ENCODE measurements at regions not wholly inside any gene's neighbourhood (a gene's known extent, or its start where the extent isn't known, plus 50 kb on each side); places are given as distances from the start of the nearest gene placed in this dataset.
"Not testable (repeated sequence)": the region's sequence is repeated elsewhere in the genome, so short reads cannot be mapped to it uniquely, and the experiment has no call there.

DNA sequence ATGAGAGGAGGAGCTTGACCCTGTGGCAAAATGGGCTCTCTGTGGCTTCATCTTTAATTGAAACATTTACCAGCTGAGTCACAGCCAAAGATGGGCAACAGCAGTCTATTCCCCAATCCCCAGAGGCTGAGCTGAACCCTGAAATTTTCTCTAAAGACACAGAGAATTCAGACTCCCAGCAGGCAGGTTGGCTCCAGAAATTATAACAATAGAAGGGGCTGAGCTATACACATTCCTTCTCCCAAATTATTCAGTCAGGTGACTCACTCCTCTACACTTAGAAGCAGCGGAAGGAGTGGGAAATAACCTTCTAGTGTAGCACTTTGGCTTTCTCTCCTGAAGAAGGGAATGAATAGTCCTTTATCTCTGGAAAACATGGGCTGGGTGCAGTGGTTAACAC lies 264.3 kb upstream of the ARHGEF26 start:
- DNase-seq = no peak

DNA sequence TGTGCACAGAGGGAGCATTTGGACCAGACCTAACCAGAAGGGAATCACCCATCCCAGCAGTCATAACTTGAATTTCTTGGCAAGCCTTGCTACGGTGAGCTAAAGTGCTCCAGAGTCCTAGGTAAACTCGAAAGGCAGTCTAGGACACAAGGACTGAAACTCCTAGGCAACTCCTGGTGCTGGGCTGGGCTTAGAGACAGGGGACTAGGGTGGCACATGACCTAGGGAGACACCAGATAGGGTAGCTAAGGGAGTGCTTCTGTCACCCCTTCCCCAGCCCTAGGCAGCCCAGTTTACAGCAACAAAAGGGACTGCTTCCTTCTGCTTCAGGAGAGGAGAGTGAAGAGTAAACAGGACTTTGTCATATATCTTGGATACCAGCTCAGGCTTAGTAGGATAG lies 256.4 kb upstream of the ARHGEF26 start:
- DNase-seq = no peak

DNA sequence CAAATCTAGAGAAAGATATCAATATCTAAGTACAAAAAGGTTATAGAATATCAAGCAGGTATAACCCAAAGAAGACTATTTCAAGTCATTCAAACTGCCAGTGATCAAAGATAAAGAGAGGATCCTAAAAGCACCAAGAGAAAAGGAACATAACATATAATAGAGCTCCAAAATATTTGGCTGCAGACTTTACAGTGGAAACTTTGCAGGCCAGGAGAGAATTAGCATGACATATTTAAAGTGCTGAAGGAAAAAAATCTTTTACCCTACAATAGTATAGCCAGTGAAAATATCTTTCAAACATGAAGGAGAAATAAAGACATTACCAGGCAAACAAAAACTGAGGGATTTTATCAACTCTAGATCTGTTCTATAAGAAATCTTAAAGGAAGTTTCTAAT lies 254.3 kb upstream of the ARHGEF26 start:
- no peak for DNase-seq

DNA sequence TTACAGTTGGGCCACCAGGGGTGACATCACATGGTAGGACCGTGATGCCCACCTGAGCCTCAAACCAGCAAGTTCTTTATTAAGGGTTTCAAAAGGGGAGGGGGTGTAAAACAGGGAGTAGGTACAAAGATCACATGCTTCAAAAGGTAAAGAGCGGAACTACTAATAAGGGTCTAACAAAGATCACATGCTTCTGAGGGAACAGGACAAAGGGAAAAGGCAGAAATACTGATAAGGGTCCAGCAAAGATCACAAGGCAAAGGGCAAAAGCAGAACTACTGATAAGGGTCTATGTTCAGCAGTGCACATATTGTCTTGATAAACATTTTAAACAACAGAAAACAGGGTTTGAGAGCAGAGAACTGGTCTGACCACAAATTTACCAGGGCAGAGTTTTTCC lies 246.8 kb upstream of the ARHGEF26 start:
- not testable (repeated sequence) for DNase-seq

DNA sequence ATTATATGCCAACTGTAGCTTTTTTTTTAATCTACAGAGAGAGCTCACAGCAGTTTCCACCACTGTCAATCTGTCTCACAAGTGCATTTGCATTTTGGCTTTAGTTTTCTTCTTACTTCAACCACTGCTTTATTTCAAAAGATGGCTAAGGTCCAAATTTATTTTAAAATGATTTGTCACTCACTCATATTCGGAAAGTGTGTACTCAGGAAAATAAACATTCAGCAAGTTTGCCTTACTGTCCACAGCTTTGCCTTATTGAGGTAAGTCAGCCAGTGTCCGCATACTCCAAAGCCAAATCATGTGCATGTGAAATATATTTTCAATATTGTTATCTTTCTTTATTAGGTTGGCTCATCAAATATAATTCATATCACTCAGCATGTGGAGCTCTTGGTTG lies 240.7 kb upstream of the ARHGEF26 start:
- no peak for DNase-seq

DNA sequence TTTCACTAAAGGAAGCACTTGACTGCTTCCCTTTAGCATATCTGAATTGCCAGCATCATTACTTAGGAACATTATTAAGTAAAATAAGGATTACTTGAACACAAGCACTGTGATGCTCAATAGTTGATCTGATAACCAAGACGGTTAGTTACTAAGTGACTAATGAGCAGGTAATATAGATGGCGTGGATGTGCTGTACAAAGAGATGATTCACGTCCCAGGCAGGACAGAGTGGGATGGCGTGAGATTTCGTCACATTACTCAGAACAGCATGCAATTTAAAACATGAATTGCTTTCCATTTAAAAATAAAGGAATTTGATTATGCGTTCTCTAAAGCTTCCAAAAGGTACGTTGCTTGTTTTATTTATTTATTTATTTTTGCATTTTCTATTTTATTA lies 240.0 kb upstream of the ARHGEF26 start:
- DNase-seq = no peak

DNA sequence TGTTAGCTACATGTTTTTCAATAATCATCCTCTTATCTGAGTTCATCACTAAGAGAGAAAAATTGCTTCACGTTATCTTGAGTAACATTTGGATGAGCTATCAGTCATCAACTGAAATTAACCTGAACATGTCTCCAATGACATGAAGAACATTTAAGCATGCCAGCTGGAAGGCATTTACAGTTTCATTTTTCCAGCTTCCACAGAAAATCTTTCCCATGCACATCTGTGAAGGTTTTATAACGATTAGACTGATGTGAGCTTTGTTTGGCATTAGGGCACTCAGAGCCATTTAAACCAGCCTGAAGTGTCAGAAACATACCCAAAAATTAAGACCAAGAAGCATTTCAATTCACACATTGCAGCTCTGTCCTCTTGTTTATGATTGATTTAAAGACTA lies 235.8 kb upstream of the ARHGEF26 start:
- no peak for DNase-seq

DNA sequence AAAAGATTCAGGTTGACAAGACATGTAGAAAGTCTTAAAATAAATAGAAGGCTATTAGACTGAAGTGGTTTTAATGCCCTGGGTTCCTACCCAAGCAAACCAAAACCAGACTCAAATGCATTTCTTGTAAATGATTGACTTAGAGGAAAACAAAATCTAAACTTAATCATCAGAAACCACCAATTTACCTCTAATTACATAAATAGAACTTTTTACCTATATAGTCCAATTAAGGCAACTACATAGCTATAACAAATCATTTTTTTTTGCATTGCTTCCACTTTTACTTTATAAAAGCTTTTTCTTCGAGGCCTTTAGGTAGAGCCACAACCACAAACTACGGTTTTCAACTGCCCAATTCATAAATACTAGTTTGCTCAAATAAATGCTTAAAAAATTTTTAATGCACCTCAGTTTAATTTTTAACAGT lies 231.3 kb upstream of the ARHGEF26 start:
- no peak for DNase-seq

DNA sequence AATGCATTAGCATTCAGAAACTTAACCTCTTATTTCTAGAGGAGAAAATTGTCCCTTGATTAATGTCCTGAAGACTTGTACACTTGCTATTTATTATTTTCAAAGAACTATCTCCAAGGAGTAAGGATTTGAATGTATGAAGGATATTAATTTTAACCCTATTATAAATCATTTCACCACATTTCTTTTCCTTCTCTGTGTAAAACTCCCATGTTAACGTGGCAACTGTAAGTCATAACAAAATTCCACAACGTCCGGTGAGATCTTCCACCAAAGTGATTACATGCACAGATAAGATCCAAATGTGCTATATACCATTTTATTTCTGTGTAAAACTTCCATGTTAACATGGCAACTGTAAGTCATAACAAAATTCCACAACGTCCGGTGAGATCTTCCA lies 229.1 kb upstream of the ARHGEF26 start:
- no peak for DNase-seq

DNA sequence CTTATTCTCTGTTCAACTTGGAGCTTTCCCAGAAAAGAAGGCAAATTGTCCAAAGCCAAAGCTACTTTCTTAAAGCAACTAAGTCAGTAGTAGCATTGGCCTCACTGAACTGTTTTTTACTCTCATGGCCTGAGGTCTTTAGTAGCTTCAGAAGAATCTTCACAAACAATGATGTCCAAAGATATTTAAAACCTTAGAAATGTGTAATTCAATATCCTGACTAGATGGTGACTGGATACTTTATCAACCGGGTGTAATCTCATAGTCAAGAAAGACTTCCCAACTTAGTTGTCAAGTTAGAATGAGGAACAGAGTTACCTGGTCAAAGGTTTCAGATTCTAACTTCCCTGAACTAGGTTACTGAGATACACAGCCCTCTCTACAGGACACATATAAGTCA lies 226.3 kb upstream of the ARHGEF26 start:
- no peak for DNase-seq

DNA sequence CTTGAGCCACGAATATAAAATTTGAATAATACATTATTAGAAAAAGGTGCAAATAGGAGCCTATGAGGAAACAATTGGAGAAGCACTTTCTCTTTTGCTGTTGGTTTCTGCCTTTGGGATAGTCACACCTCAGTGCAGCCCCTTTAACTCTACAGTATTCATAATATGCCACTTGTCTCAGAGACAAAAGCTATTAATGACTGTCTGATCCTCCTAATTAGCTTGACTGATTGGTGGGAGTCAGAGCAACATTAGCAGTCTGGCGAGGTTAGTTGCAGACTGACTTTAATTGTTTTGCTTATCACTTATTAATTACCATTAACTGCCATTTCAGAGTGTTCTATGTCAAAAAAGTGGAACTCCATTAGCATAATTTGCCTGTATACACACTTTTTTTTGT lies 225.0 kb upstream of the ARHGEF26 start:
- no peak for DNase-seq

DNA sequence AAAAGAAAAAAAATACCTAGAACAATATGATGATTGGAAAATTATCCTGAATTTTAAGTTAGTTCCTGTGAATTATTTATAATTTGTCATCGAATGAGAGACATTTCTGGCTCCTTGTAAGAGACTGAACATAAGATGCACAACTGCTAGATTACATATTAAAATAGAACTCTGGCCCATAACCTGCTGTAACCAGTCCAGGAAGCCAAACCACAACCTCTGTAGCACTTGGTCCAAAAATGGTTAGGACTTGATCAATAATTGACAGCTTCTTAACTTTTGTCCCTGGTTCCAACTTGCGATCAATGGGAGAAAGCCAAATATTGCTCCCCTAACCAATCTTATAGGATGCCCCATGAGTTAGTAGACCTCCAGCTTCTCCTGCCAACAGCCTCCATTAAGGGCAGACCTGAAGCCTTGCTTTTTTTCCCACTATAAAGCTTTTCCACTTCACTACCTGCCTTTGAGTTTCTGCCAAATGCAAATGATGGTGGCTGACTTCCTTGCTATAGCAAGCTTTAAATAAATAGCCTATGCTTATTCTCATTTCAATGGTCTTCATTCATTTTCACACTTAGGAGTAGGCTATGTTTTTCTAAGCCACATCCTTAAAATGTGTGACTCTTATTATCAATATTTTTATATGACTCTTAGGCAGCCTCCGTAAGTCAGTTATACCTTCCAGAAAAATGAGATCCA lies 224.0 kb upstream of the ARHGEF26 start:
- no peak for DNase-seq

DNA sequence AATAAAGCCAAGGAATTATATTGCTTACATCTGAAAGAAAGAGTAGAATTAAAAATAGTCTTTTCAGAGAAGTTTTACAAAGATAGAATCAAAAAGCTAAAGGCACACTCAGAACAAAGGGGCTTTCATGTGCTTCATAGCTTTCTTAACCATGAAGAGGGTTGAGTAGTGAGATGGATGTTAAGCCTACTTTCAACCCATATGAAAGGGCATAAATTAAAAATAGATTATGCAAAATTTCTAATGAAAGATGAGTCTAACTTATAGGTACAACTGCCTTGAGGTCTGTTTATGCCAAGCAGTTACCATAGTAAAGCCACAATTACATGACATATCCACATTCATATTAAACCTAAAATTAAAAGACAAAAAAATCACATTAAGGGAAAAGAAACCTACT lies 223.3 kb upstream of the ARHGEF26 start:
- DNase-seq = no peak

DNA sequence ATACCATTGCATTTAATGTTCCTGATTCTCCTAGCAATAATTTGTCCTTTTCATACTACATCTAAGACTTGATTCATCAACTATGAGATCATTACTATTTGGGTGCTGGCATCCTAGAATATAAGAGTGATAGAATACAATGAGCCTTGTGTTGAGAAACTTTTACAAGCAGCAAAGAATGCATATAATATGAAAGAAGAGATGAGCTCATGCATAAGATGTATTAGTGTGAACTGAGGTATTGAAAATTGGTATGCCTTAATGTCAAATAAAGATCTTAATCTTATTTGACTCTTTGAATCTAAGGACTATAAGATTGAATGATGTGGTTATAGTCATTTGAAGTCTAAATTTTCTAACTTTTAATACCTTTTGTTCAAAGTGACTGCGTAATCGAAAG lies 220.0 kb upstream of the ARHGEF26 start:
- no peak for DNase-seq

DNA sequence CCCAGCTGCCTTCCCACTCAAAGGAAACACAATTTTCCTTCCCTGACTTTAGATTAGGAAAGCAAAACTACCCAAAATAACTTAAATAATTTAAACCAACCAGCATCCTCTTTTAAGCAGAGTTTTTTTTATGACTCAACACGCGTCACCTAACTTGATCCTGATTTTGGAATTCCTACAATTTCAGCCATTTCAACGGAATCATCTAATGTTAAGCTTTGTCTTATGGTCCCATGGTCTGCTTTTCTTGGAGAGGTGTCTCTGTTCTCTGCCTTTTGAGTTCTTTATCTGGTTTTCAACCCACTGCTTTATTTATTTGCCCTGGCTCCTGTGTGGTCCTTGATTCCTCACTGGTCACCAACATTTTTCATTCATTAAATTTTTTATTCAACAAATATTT lies 219.2 kb upstream of the ARHGEF26 start:
- DNase-seq = no peak

DNA sequence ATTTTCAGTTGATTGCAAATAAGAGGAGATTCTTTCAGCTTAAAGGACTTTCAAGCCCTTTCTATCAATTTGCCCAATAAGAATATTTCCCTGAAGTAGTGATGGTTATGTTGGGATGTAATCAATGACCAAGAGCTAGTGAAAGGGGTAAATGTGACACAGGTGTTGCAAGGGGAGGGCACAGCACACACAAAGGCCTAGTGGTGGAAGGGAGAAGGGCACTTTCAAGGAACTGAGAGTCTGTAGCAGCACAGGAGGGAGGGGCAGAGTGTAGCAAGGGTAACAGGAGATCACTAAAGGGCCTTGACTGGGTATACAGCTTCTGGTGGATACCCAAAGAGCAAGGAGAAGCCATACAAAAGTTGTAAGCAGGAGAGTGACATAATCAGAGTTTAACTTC lies 217.8 kb upstream of the ARHGEF26 start:
- no peak for DNase-seq

DNA sequence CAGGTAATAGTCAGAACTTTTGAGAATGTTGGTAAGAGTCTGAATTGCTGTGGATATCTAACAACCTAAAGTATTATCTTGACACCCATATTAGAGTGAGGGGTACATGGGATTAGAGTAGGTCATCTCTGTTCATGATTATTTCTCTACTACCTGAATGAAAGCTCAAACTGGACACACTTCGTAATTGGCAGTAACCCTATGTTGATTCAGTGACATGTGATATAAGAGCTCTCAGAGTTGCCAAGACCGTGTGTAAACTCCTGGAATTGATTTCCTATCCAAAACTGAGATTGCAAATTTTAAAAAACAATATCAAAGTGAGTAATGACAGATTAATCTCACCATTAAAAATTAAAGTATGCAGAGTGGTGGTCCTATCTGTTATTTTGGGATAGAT lies 214.8 kb upstream of the ARHGEF26 start:
- DNase-seq = no peak

DNA sequence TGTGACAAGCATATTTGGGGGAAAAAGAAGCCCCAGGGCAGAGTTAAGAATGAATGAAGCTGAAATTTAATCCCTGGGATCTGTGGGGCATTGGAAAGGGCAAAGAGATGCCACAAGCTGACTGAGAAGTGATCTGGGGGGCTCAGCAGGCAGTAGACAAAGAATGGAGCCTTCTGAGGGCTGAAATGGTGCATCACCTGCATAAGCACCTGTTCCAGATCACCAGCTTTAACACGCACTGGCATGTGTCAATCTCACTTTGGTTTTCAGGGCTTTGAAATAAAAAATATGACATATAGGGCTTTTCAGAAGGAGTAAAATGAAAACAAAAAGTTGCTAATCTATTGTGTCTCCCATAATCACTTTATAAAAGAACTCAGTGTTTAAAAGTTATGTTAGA lies 210.8 kb upstream of the ARHGEF26 start:
- DNase-seq = no peak

DNA sequence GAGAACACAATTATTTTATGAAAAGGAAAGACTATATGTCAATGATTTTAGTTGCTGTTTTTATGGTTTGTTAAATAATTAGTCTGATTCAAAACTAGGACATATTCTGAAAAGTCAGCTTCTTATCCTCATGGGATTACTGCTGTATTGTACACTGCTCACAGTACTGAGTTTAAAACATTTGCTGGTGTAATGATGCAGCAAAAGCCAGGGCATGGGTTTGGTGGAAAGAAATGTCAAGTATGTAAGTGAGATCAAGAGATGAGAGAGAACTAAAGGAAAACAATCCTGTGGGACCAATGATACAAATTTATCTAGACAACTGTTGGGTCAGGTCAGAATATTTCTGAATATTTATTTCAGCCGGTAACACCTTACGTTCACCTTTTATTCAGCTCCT lies 210.1 kb upstream of the ARHGEF26 start:
- no peak for DNase-seq

DNA sequence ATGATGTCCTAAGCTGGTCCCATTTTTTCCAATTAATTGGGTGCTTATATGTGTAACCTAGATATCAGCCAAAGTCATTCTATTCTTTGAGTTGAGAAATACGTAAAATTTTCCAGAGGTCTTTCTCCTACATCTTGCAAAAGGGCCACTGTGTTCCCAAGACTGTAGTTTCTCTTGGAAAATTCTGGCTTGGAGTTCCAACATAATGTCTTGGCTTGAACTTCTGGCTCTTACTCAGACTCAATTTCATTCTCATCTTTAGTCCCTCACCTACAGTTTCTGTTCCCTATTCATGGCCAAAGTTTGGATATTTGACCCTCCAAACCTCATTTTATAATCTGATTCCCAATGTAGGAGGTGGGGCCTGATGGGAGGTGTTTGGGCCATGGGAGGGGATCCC lies 201.4 kb upstream of the ARHGEF26 start:
- DNase-seq = no peak

DNA sequence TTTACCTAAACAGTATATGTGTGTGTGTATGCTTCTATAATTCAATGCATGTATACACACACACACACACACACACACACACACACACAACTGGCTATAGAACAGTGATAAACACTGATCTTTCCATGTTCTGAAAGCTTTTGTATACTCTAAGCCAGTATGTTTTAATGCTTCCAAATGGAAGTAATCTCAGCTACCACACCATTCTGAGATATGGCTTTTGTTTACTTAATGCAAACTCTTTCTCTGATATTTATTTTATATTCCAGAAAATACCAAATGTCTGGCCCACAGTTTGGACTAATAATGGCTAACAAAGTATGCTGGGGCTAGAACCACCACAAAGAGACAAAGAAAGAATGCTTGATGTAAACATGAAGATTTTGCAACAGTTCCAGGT lies 199.4 kb upstream of the ARHGEF26 start:
- no peak for DNase-seq

DNA sequence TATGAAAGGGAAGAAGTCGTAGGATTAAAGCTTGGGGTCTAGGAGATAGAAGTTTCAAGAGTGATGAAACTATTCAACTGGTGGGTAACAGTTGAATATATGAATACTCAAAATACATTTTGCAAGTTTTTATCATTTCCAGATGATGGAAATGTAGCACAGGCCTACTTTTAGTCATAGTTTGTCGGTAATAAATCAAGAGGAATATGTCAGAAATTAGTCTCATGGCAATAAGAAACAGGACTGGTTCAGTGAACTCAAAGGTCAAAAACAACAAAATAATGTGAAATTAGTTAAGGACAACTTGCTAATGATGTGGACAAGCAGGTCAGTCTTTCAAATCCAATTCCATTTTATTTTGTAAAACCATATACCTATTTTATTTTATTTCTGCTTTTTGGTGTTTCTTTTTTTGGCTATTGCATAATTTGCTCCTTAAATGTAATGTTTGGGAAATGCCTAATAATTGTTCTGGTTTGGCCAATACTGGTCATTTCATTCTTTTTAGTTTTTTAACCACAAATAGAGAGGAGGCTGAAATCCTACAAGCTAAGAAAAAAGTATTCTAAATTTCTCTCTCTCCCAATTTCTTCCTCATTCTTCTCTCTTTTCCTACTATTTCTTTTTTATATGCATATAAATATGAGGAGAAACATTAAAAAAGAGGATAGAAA lies 195.2 kb upstream of the ARHGEF26 start:
- no peak for DNase-seq

DNA sequence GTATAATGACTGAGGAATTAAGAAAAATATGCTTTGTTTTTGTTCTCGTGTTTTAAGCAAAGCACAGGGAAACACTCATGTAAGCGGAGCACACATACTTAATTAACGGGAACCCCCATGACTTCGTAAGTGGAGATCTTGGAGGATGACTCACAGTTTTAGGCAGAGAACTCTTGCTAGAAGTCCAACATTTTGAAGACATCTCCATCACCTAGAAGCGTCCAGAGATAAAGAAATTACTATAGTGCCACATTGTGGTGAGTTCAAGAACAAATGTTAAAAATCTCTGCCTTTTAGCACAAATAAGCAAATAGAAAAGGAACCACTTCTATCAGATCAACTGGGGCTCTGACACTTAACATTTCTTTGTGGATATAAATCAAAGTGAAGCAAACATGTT lies 194.1 kb upstream of the ARHGEF26 start:
- DNase-seq = no peak

DNA sequence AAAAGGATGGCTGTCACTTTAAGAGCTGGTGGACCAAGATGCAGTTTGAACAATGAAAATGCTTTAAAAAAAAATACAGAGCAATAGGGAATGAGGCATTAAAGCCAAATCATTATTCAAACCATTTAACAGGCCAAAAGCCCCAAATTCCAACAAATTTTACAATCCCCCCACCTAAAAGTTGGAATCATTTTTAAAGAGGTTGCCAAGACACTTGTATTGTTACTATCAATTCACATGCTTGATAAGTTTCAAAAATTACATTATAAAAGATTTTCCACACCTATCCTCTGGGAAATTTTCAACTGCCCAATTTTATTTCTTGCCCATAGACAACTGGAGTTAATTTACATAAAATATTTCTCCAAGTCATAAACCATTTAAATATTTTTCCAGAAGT lies 192.3 kb upstream of the ARHGEF26 start:
- no peak for DNase-seq

DNA sequence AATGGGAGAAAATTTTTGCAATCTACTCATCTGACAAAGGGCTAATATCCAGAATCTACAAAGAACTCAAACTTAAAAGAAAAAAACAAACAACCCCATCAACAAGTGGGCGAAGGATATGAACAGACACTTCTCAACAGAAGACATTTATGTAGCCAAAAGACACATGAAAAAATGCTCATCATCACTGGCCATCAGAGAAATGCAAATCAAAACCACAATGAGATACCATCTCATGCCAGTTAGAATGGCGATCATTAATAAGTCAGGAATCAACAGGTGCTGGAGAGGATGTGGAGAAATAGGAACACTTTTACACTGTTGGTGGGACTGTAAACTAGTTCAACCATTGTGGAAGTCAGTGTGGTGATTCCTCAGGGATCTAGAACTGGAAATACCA lies 187.7 kb upstream of the ARHGEF26 start:
- DNase-seq = not testable (repeated sequence)

All from COR-L47 (cell line).